ENCODE measurements at regions not wholly inside any gene's neighbourhood (a gene's known extent, or its start where the extent isn't known, plus 50 kb on each side); places are given as distances from the start of the nearest gene placed in this dataset.

GRCh38 chr2:3097804-3098203 lies 279.8 kb downstream of the EIPR1 start:
- BruUV-seq (replicated peaks) = no TSS peak
- Histone ChIP-seq H3K27me3 (ENCODE audit: control insufficient read depth in 2 of 2, insufficient read depth in 2 of 2, low read length in 2 of 2) (peaks cover 34 to 55% of the 10 kb centered on the region in 2 experiments), H3K9ac (ENCODE audit: insufficient read depth in 1 of 2, low read depth in 2 of 2, low read length in 2 of 2) (no peak overlapping the region), H3K4me1 (replicated peaks in 1 of 2; ENCODE audit: control insufficient read depth in 2 of 2, insufficient read depth in 2 of 2, low read length in 2 of 2) (peaks cover 13 to 25% of the 10 kb centered on the region in 2 experiments; a peak in 4 of 5 replicates), H3K79me2 (ENCODE audit: control insufficient read depth, insufficient read depth, low read length) (no peaks in the 10 kb centered on the region), H3K9me3 (replicated peaks; ENCODE audit: control insufficient read depth, insufficient read depth, low read depth, low read length) (no peaks in the 10 kb centered on the region), H4K20me1 (replicated peaks; ENCODE audit: control insufficient read depth, insufficient read depth, low read length) (no peaks in the 10 kb centered on the region), H2AFZ (ENCODE audit: low read depth, low read length) (no peak overlapping the region), H3K4me2 (ENCODE audit: insufficient read depth, low read length) (no peak overlapping the region), H3K36me3 (ENCODE audit: control insufficient read depth, insufficient read depth, low read length) (no peaks in the 10 kb centered on the region), H3K27ac (ENCODE audit: extremely low read depth, low read depth, low read length) (no peak overlapping the region), H3K9me1 (ENCODE audit: control insufficient read depth, insufficient read depth, low read length) (peaks cover 3% of the 10 kb centered on the region), H3K4me3 (no peak overlapping the region)
- ChIA-PET POLR2A (no interaction called here), CTCF (ENCODE audit: low intra/inter-chr PET ratio) (no interaction called here)
- FAIRE-seq = no peak
- peak in 1 of 4 experiments; percentile 3 for DNase-seq (ENCODE audit: extremely low read depth in 1 of 4, low spot score in 3 of 4)
- ATAC-seq = no peak
- intact Hi-C loops (cut with micrococcal nuclease) (no loop called here), in situ Hi-C loops (cut with MboI) (no loop called here)
- WGBS (ENCODE audit: insufficient coverage, low coverage, missing lambda C conversion rate) = 10% methylated on average over 9 of the region's 9 CpGs
- TF ChIP-seq ZNF274 (IDR thresholded peaks at IDR 0.05; ENCODE audit: borderline replicate concordance, low read depth, low read length) (no peak), CUX1 (CRISPR knock-in tag; IDR thresholded peaks at IDR 0.05) (no peak), MEF2D (tag; conservative IDR thresholded peaks at IDR 0.05; ENCODE audit: low read depth) (no peak), ZBTB40 (IDR thresholded peaks at IDR 0.05) (no peak), ZBTB40 (CRISPR knock-in tag; IDR thresholded peaks at IDR 0.05) (no peak), THRA (IDR thresholded peaks at IDR 0.05) (no peak), ZFP30 (CRISPR knock-in tag; IDR thresholded peaks at IDR 0.05; ENCODE audit: borderline replicate concordance) (no peak)

Data from K562 (cell line).